ENCODE measurements at regions not wholly inside any gene's neighbourhood (a gene's known extent, or its start where the extent isn't known, plus 50 kb on each side); places are given as distances from the start of the nearest gene placed in this dataset.

- TF ChIP-seq CTCF (IDR thresholded peaks at IDR 0.05; ENCODE audit: borderline replicate concordance, extremely low read depth, low read length, poor library complexity, severe bottlenecking): no peak
- TF ChIP-seq EZH2 (IDR thresholded peaks at IDR 0.05; ENCODE audit: borderline replicate concordance, low read depth, low read length, severe bottlenecking): no peak
These were observed 137.7 kb downstream of the ASB1 start for GRCh38 chr2:238564286-238564920.

Data from DND-41 (cell line).